Motor neuron (in vitro differentiated cells): ENCODE measurements at regions not wholly inside any gene's neighbourhood (a gene's known extent, or its start where the extent isn't known, plus 50 kb on each side); places are given as distances from the start of the nearest gene placed in this dataset.
A peak's percentile ranks its signal among the peaks of the same experiment; 100 is the strongest.
"Not testable (repeated sequence)": the region's sequence is repeated elsewhere in the genome, so short reads cannot be mapped to it uniquely, and the experiment has no call there.

Experiments used
- ATAC-seq, 8 experiments: fragments of 200-7000 bp; cut with Tn5 transposase; replicated peaks in 6 of 8; 2 replicates each; pipeline ENCODE4 v1.8.0; 2021; ENCODE audit warnings: mild to moderate bottlenecking in 8 of 8, moderate library complexity in 8 of 8
- H3K27ac ChIP-seq, 2 donors: fragments of 250-450 bp; sonication (Bioruptor Pico); 2 replicates each; pipeline ENCODE4 v1.9.0; 2021; ENCODE audit warnings: antibody characterized with exemption in 2 of 2, mild to moderate bottlenecking in 2 of 2, moderate library complexity in 1 of 2
- H3K4me1 ChIP-seq, 2 donors: fragments of 250-450 bp; sonication (Bioruptor Pico); replicated peaks in 1 of 2; 2 replicates each; pipeline ENCODE4 v1.6.1; 2021; ENCODE audit warnings: antibody characterized with exemption in 2 of 2, mild to moderate bottlenecking in 2 of 2, moderate library complexity in 1 of 2
- H3K4me3 ChIP-seq, 5 donors: fragments of 250-450 bp; sonication (Bioruptor Pico); 2 replicates each; pipeline ENCODE4 v1.9.0; 2021; ENCODE audit warnings: antibody characterized with exemption in 5 of 5, mild to moderate bottlenecking in 5 of 5, moderate library complexity in 4 of 5
- WGBS, 10 experiments: fragments of 450-650 bp; shearing (Covaris generic); methylation state at CpG; one replicate each; pipeline ENCODE4 v1.0.0; 2022; 5-methylcytosine and 5-hydroxymethylcytosine counted together
- in situ Hi-C, 9 experiments: fragments of 400-800 bp; cut with MboI; loops; one replicate each; pipeline ENCODE4 v1.15.0; 2021; ENCODE audit warnings: low sequenced_read_pairs in 9 of 9, low pct_unique_long_range_greater_than_20kb in 2 of 9; ENCODE audit not compliant: unreplicated experiment in 9 of 9

- ATAC-seq, H3K4me3 ChIP-seq, H3K4me1 ChIP-seq, H3K27ac ChIP-seq, in situ Hi-C loops: not testable (repeated sequence)
- 50 to 82% methylated on average over 1 to 2 of the region's 2 CpGs; no CpG with 5 or more reads in 8 of the 10 experiments for WGBS, 10 experiments
Measured at GRCh38 chrX:66992077-66992476, 353.2 kb upstream of the EDA2R start.

- in situ Hi-C loops: no loop called here
- no peak overlapping the region for H3K27ac ChIP-seq
- no peak overlapping the region for H3K4me3 ChIP-seq
- no peaks in the 10 kb centered on the region for H3K4me1 ChIP-seq
- 0% methylated on average over 1 of the region's 1 CpG; no CpG with 5 or more reads in 8 of the 10 experiments for WGBS, 10 experiments
- no peak for ATAC-seq
Measured at GRCh38 chrX:66988331-66988730, 349.5 kb upstream of the EDA2R start.

- 0 to 53% methylated on average over 2 of the region's 3 CpGs; no CpG with 5 or more reads in 8 of the 10 experiments for WGBS, 10 experiments
- ATAC-seq: no peak
- no peaks in the 10 kb centered on the region for H3K4me1 ChIP-seq
- in situ Hi-C loops: no loop called here
- H3K27ac ChIP-seq: no peak overlapping the region
- H3K4me3 ChIP-seq: no peak overlapping the region
Measured at GRCh38 chrX:66961665-66962064, 322.8 kb upstream of the EDA2R start.

- 0 to 100% (median 46%) methylated on average over 1 of the region's 1 CpG; no CpG with 5 or more reads in 3 of the 10 experiments for WGBS, 10 experiments
- Histone ChIP-seq H3K4me1 (no peaks in the 10 kb centered on the region), H3K4me3 (no peak overlapping the region), H3K27ac (no peak overlapping the region)
- in situ Hi-C loops: no loop called here
- ATAC-seq: no peak
Measured at GRCh38 chrX:66931713-66932112, 292.8 kb upstream of the EDA2R start.

- H3K4me3 ChIP-seq, H3K27ac ChIP-seq, ATAC-seq, in situ Hi-C loops, H3K4me1 ChIP-seq: not testable (repeated sequence)
- WGBS, 10 experiments: 26 to 83% (median 69%) methylated on average over 1 to 11 of the region's 18 CpGs; no CpG with 5 or more reads in 4 of the 10 experiments
Measured at GRCh38 chrX:66930516-66930915, 291.6 kb upstream of the EDA2R start.

- no peak overlapping the region for H3K4me3 ChIP-seq
- no peak for ATAC-seq
- no peak overlapping the region for H3K27ac ChIP-seq
- in situ Hi-C loops: no loop called here
- WGBS, 10 experiments: 0 to 83% (median 39%) methylated on average over 1 of the region's 1 CpG; no CpG with 5 or more reads in 6 of the 10 experiments
- no peaks in the 10 kb centered on the region for H3K4me1 ChIP-seq
Measured at GRCh38 chrX:66920296-66920695, 281.4 kb upstream of the EDA2R start.

- in situ Hi-C loops: no loop called here
- Histone ChIP-seq H3K4me3 (no peak overlapping the region), H3K4me1 (peaks cover 0 to under 1% of the 10 kb centered on the region in 2 donors), H3K27ac (no peak overlapping the region)
- no peak for ATAC-seq
- 0 to 70% (median 12%) methylated on average over 1 to 4 of the region's 4 CpGs; no CpG with 5 or more reads in 4 of the 10 experiments for WGBS, 10 experiments
Measured at GRCh38 chrX:66919280-66919832, 280.5 kb upstream of the EDA2R start.

GRCh38 chrX:66918511-66918910, 279.6 kb upstream of the EDA2R start:
- in situ Hi-C loops: no loop called here
- no peak for ATAC-seq
- 0 to 80% methylated on average over 1 of the region's 1 CpG; no CpG with 5 or more reads in 8 of the 10 experiments for WGBS, 10 experiments

GRCh38 chrX:66915893-66916292, 277.0 kb upstream of the EDA2R start:
- H3K4me3 ChIP-seq: no peak overlapping the region
- in situ Hi-C loops: no loop called here
- no peak for ATAC-seq
- WGBS, 10 experiments: 0 to 15% methylated on average over 1 to 2 of the region's 2 CpGs; no CpG with 5 or more reads in 8 of the 10 experiments
- peaks cover 3 to 6% of the 10 kb centered on the region in 2 donors for H3K4me1 ChIP-seq
- H3K27ac ChIP-seq: no peak overlapping the region

More at GRCh38 chrX:66918511-66918910, 279.6 kb upstream of the EDA2R start:
- no peak overlapping the region for H3K27ac ChIP-seq
- peaks cover 3 to 6% of the 10 kb centered on the region in 2 donors for H3K4me1 ChIP-seq
- no peak overlapping the region for H3K4me3 ChIP-seq

- no peak overlapping the region for H3K27ac ChIP-seq
- WGBS, 10 experiments: 9 to 100% (median 41%) methylated on average over 2 to 6 of the region's 6 CpGs; no CpG with 5 or more reads in 6 of the 10 experiments
- H3K4me3 ChIP-seq: no peak overlapping the region
- peak in 5 of 8 experiments; percentile 41 to 88 (median 52) for ATAC-seq
- in situ Hi-C loops: no loop called here
- peaks cover 3 to 6% of the 10 kb centered on the region in 2 donors for H3K4me1 ChIP-seq
Measured at GRCh38 chrX:66914080-66914479, 275.2 kb upstream of the EDA2R start.

GRCh38 chrX:66912417-66912816, 273.5 kb upstream of the EDA2R start:
- Histone ChIP-seq H3K27ac (no peak overlapping the region), H3K4me1 (peaks cover 3 to 6% of the 10 kb centered on the region in 2 donors), H3K4me3 (no peak overlapping the region)
- peak in 1 of 8 experiments; percentile 49 for ATAC-seq
- in situ Hi-C loops: no loop called here
- 0 to 80% methylated on average over 1 of the region's 2 CpGs; no CpG with 5 or more reads in 8 of the 10 experiments for WGBS, 10 experiments

GRCh38 chrX:66902081-66902480, 263.2 kb upstream of the EDA2R start:
- Histone ChIP-seq H3K27ac (no peak overlapping the region), H3K4me1 (no peaks in the 10 kb centered on the region), H3K4me3 (no peak overlapping the region)
- 0 to 45% (median 40%) methylated on average over 1 to 2 of the region's 4 CpGs; no CpG with 5 or more reads in 7 of the 10 experiments for WGBS, 10 experiments
- ATAC-seq: no peak
- in situ Hi-C loops: no loop called here

GRCh38 chrX:66900886-66901285, 262.0 kb upstream of the EDA2R start:
- in situ Hi-C loops: no loop called here
- no peaks in the 10 kb centered on the region for H3K4me1 ChIP-seq

GRCh38 chrX:66892004-66892403, 253.1 kb upstream of the EDA2R start:
- no peak overlapping the region for H3K27ac ChIP-seq
- ATAC-seq: no peak

More at GRCh38 chrX:66900886-66901285, 262.0 kb upstream of the EDA2R start:
- Histone ChIP-seq H3K27ac (no peak overlapping the region), H3K4me3 (no peak overlapping the region)
- ATAC-seq: no peak

More at GRCh38 chrX:66892004-66892403, 253.1 kb upstream of the EDA2R start:
- 0 to 58% methylated on average over 2 of the region's 2 CpGs; no CpG with 5 or more reads in 8 of the 10 experiments for WGBS, 10 experiments
- H3K4me1 ChIP-seq: no peaks in the 10 kb centered on the region
- no peak overlapping the region for H3K4me3 ChIP-seq
- in situ Hi-C loops: no loop called here
